GM12872 (cell line): ENCODE measurements at regions not wholly inside any gene's neighbourhood (a gene's known extent, or its start where the extent isn't known, plus 50 kb on each side); places are given as distances from the start of the nearest gene placed in this dataset.

Source experiments
- TF ChIP-seq, protein P1 (sequence below): IDR thresholded peaks from 3 replicates; pipeline ENCODE4 v1.5.1; 2011; ENCODE audit warnings: low read depth, mild to moderate bottlenecking, low read length, moderate library complexity; ENCODE audit not compliant: insufficient read depth

DNA sequence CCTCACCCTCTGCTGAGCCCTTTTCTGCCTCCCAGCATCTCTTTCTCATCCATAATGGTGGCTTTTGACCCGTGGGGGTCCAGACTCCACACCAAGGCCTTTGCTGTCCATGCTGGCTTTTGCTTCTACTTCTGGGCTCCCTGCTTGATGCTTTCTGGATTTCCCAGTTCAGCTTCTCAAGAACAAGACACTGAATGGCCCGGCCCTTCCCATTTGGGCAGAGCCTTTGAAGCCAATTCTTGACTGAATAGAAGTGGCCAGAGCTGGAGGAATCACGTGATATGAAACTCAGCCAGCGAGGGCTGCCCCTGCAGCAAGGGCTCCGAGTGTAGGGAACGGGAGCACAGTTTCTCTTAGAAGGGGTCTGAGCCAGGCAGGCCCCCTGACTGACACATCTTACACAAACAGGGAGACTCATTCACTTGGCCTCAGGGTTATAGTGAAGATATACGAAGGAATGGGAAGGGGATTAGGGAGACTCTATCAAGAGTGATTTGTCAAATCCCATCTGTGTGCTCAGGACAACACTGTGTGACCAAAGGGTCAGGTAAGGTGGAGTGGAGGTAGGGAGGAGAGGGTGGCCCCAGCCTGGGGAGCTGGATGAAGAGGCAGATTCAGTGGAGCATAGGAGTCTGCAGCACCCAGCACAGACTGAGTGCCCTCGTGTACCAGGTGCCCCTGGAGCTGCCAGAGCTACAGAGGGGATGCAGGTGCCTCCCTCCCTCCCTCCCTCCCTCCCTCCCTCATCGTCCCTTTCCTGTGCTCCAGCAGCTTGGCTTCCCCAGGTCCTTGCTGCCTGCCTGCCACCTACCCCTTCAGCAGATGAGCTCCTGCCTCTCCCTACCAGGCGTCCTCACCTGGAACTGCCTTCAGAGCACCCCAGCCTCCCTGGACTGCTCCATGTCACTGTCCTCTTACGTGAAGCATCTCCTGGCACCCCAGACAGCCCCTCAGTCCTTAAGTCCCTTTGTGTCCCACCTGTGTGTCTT is 106.0 kb downstream of the TRIM29 start:
- TF ChIP-seq, protein P1, sequence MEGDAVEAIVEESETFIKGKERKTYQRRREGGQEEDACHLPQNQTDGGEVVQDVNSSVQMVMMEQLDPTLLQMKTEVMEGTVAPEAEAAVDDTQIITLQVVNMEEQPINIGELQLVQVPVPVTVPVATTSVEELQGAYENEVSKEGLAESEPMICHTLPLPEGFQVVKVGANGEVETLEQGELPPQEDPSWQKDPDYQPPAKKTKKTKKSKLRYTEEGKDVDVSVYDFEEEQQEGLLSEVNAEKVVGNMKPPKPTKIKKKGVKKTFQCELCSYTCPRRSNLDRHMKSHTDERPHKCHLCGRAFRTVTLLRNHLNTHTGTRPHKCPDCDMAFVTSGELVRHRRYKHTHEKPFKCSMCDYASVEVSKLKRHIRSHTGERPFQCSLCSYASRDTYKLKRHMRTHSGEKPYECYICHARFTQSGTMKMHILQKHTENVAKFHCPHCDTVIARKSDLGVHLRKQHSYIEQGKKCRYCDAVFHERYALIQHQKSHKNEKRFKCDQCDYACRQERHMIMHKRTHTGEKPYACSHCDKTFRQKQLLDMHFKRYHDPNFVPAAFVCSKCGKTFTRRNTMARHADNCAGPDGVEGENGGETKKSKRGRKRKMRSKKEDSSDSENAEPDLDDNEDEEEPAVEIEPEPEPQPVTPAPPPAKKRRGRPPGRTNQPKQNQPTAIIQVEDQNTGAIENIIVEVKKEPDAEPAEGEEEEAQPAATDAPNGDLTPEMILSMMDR: no peak

DNA sequence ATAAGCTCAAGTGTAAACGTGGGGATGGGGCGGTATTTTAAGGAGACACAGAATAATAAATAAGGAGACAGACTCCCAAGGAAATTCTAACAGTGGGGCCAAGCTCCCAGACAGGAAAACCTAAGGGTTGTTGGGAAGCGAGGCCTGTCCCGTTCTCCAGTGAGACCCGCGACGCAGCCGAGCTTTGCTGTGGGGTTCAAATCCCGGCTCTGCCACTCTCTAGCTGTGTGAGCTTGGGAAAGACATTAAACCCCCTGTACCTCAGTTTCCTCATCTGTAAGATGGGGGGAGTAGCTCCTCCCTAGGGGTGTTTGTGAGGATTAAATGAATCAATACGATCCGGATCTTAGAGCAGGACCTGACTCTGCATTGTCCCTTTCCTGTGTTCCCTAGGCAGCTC is 106.8 kb downstream of the TRIM29 start:
- TF ChIP-seq, protein P1: no peak

DNA sequence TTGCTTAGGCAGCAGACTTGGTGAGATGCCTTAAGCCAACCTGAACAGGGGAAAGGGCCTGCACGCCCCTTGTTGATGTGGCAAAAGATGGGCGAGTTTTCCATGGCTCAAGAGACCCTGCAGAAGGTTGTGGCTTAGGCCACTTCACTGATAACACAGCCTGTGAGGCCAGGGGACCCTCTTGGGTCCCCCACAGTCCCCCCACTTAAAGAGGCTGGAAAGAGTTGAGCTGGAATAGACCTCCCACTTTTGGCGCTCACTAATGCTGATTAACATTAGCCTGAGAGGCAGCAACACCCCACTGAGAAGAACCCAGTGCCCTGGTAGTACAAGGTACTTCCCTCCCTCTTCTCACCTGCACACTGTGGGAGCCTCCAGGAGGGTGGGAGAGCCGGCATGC is 107.5 kb downstream of the TRIM29 start:
- TF ChIP-seq, protein P1: no peak

DNA sequence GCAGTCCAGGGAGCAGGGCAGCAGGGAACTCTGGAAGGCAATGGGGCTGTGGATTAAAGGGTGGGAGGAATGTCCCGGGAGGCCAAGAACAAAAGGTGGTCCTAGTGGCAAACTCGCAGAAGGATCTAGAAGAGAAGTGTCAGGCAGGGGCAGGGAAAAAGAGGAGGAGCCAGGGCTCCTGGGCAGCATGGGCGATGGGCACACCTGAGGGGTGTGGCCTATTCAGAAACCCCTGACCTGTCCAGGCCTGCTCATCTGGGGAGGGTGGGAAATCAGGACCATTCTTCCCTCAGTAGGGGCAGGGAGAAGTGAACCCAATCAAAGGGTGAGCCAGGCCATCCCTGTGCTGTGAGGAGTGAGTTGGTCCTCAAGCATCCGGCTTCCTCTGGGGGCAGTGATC is 108.6 kb downstream of the TRIM29 start:
- TF ChIP-seq, protein P1: no peak

DNA sequence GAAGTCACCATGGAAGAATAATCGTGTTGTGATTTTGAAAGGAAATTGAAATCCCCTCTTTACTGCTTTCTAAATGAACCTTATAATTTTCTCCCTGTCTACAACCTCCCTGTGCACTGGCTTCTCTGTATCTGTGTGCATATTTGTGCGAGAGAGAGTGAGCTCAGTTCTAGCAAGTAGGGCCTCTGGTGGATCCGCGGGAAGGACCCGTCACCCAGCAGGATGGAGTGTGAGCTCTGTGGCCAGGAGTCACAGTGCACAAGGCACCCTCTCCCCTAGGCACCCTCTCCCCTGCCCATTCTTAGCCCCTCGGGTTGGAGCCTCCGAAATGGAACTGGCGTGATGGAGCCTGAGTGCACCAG is 109.0 kb downstream of the TRIM29 start:
- TF ChIP-seq, protein P1: no peak

DNA sequence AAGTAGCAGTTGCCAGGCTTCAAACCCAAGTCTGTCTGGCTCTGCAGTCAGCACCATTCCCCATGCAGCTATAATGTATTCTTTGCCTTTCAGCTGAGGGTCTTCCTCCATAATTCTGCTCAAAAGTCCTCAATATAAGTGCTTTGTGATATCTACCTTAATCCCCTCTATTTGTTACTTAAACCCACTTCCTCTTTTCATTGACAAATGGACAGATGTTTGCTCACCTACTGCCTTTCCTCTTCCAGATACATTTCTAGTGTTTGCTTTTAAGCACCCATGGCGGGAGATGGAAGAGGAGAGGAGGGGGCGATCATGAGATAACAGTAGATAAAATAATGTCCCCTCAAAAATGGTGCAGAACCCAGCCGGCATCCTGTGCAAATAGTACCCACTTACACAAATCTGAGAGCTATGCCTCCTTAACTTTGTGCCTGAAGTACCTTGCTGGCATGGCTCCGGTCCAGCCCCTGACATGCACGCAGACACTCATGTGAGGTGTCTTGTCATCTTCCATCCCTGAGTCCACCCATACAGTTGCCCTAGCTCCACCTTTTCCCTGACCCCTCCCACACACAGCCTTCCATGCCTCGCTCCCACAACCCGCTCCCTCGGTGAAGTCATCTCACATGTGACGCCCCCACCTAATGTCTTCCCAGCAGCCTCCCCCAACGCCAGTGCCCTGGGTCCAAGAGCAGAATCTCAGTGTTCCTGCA is 109.6 kb downstream of the TRIM29 start:
- TF ChIP-seq, protein P1: no peak

DNA sequence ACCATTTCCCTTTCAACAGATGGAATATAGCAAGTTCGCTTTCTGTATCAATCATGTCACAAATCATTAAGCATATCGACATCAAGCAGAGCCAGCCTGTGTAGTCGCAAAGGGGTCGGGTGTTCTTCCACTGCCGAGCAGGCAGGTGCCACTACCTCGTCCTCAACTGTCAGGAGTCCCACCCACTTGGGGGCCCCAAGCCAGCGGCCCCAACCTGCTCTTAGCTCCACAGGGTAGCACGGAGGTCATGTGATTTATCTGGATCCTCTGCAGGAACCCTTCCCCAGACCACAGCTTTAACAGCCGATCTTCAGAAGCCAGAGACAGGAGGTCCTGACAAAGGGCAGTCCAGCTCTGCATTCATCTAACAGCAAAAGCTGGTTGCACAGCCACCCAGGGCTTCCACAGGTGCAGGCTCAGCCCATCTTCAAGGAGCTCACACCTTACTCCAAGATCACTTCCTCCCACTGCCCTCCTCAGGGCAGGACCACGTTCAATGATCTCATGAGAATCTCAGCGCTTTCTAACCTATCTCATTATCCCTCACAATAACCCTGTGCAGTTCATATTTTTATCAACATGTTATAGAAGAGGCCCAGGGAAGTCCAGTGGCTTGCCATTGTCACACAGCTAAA is 110.2 kb downstream of the TRIM29 start:
- TF ChIP-seq, protein P1: no peak
